Medulla oblongata (tissue), 1 donor: ENCODE measurements at regions not wholly inside any gene's neighbourhood (a gene's known extent, or its start where the extent isn't known, plus 50 kb on each side); places are given as distances from the start of the nearest gene placed in this dataset.
"Not testable (repeated sequence)": the region's sequence is repeated elsewhere in the genome, so short reads cannot be mapped to it uniquely, and the experiment has no call there.

Source experiments
- DNase-seq: peaks from one replicate; pipeline ENCODE4 v3.0.0-alpha.2; 2015; ENCODE audit errors: extremely low spot score

GRCh38 chr10:95137990-95138625 is 55.9 kb upstream of the ACSM6 start:
- not testable (repeated sequence) for DNase-seq

- DNase-seq, result no peak
Measured at GRCh38 chr10:95134490-95134889, 59.5 kb upstream of the ACSM6 start.

- DNase-seq, result no peak
Measured at GRCh38 chr10:95133997-95134396, 60.0 kb upstream of the ACSM6 start.

GRCh38 chr10:95133016-95133752 is 60.9 kb upstream of the ACSM6 start:
- peak; percentile 63 for DNase-seq

GRCh38 chr10:95130429-95130828 is 61.1 kb upstream of the CYP2C8 start:
- DNase-seq, result not testable (repeated sequence)

- DNase-seq, result no peak
Measured at GRCh38 chr10:95125582-95125981, 56.3 kb upstream of the CYP2C8 start.

- DNase-seq, result no peak
Measured at GRCh38 chr10:95122736-95123135, 53.4 kb upstream of the CYP2C8 start.

GRCh38 chr10:95121904-95122303 is 52.6 kb upstream of the CYP2C8 start:
- DNase-seq, result no peak
